Neural progenitor cell (in vitro differentiated cells): ENCODE measurements at regions not wholly inside any gene's neighbourhood (a gene's known extent, or its start where the extent isn't known, plus 50 kb on each side); places are given as distances from the start of the nearest gene placed in this dataset.

Experiments used
- EZH2 ChIP-seq: fragments of 200-600 bp; sonication (generic); IDR thresholded peaks from 2 replicates; pipeline ENCODE4 v1.6.1; 2017; ENCODE audit warnings: antibody characterized with exemption, mild to moderate bottlenecking, moderate library complexity
- EZH2phosphoT487 ChIP-seq: fragments of 200-600 bp; sonication (generic); IDR thresholded peaks from 2 replicates; pipeline ENCODE4 v1.6.1; 2017; ENCODE audit warnings: antibody characterized with exemption
- TF ChIP-seq, protein P1 (sequence below): fragments of 200-600 bp; sonication (generic); IDR thresholded peaks from 2 replicates; pipeline ENCODE4 v1.5.1; 2017; ENCODE audit warnings: antibody characterized with exemption, mild to moderate bottlenecking

DNA sequence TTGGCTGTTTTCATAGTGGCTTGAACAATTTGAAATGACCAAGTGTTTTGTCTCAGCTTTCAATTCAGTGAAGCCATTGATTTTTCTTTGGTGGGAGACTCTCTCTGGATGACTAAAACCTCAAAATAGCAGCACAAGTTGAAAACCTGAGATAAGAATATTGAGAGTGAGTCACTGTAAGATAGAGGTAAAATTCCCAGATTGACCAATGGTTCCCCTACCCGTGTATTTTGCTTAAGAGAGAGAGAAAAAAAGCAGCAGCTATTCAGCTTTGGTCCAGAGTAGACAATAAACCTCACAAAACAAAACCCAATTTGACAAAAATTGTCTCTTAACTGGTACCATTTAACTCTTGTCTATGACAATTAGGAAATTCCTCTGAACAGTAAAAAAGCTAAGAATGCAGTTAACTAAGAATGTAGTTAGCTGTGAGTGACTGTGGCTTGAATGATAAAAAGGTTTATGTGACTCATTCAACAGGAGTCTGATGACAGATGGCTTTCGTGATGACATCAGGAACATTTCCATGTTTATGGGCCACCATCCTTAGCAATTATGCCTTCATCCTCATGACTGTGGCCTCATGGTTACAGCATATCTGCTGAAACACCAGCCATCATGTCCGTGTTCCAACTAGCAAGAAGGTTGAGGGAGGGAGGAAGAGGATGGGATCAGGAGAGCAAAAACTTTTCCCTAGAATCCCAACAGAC lies 356.9 kb downstream of the NDFIP2 start:
- TF ChIP-seq, protein P1, sequence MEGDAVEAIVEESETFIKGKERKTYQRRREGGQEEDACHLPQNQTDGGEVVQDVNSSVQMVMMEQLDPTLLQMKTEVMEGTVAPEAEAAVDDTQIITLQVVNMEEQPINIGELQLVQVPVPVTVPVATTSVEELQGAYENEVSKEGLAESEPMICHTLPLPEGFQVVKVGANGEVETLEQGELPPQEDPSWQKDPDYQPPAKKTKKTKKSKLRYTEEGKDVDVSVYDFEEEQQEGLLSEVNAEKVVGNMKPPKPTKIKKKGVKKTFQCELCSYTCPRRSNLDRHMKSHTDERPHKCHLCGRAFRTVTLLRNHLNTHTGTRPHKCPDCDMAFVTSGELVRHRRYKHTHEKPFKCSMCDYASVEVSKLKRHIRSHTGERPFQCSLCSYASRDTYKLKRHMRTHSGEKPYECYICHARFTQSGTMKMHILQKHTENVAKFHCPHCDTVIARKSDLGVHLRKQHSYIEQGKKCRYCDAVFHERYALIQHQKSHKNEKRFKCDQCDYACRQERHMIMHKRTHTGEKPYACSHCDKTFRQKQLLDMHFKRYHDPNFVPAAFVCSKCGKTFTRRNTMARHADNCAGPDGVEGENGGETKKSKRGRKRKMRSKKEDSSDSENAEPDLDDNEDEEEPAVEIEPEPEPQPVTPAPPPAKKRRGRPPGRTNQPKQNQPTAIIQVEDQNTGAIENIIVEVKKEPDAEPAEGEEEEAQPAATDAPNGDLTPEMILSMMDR = no peak
- TF ChIP-seq EZH2 = no peak
- TF ChIP-seq EZH2phosphoT487 = no peak
